ENCODE measurements at regions not wholly inside any gene's neighbourhood (a gene's known extent, or its start where the extent isn't known, plus 50 kb on each side); places are given as distances from the start of the nearest gene placed in this dataset.

- Histone ChIP-seq H3K79me2 (ENCODE audit: insufficient read depth, low read length) (no peaks in the 10 kb centered on the region), H3K4me1 (ENCODE audit: control insufficient read depth in 1 of 2, insufficient read depth in 2 of 2, low read length in 2 of 2) (no peaks in the 10 kb centered on the region), H3K36me3 (ENCODE audit: control insufficient read depth in 1 of 2, insufficient read depth in 2 of 2, low read length in 2 of 2) (no peaks in the 10 kb centered on the region), H3K27ac (ENCODE audit: low read depth, low read length) (no peak overlapping the region), H3K9ac (ENCODE audit: low read length) (no peak overlapping the region), H3K4me2 (ENCODE audit: low read length) (no peak overlapping the region), H3K9me3 (ENCODE audit: control insufficient read depth in 1 of 2, insufficient read depth in 1 of 2, low read depth in 1 of 2, low read length in 2 of 2) (no peaks in the 10 kb centered on the region; a peak in 1 of 4 replicates), H2AFZ (ENCODE audit: low read depth, low read length, poor library complexity, severe bottlenecking) (no peak overlapping the region), H3K27me3 (ENCODE audit: insufficient read depth, low read length) (no peaks in the 10 kb centered on the region; the same call in 1 of the 2 replicates), H3K4me3 (replicated peaks in 1 of 2; ENCODE audit: low read depth in 1 of 2, low read length in 2 of 2) (no peak overlapping the region), H3K9me2 (ENCODE audit: insufficient read depth) (no peaks in the 10 kb centered on the region), H4K20me1 (ENCODE audit: insufficient read depth) (no peaks in the 10 kb centered on the region)
- ChIA-PET CTCF (interaction anchor here (1.5 kb wide), 1 partner anchor 19 kb away, joined by 3 read pairs; no protein-coding TSS in a partner anchor), RAD21 (ENCODE audit: low non-redundant PET in 1 of 2, low total read pairs in 2 of 2, uncharacterized antibody in 2 of 2, unreplicated experiment in 2 of 2) (no interaction called here), POLR2A (no interaction called here)
- DNase-seq (ENCODE audit: low read depth, low spot score) (no peak), ATAC-seq (no peak)
- no peak for TF ChIP-seq ATF3 (IDR thresholded peaks at IDR 0.05)
- TF ChIP-seq ZNF274 (IDR thresholded peaks at IDR 0.05; ENCODE audit: low read depth, low read length): no peak
- no peak for TF ChIP-seq SRF (IDR thresholded peaks at IDR 0.05; ENCODE audit: low read depth)
- TF ChIP-seq ELF1 (IDR thresholded peaks at IDR 0.05; ENCODE audit: borderline replicate concordance, low read depth): no peak
- TF ChIP-seq REST (IDR thresholded peaks at IDR 0.05; ENCODE audit: low read depth): no peak
- TF ChIP-seq POLR2AphosphoS5 (IDR thresholded peaks at IDR 0.05; ENCODE audit: low read depth, low read length): no peak
- no peak for TF ChIP-seq FOSL1 (IDR thresholded peaks at IDR 0.05; ENCODE audit: low read depth)
- TF ChIP-seq, protein P1, sequence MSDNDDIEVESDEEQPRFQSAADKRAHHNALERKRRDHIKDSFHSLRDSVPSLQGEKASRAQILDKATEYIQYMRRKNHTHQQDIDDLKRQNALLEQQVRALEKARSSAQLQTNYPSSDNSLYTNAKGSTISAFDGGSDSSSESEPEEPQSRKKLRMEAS (IDR thresholded peaks at IDR 0.05): no peak
- TF ChIP-seq ZFX (IDR thresholded peaks at IDR 0.05): no peak
- TF ChIP-seq JUND (IDR thresholded peaks at IDR 0.05): no peak
- TF ChIP-seq RAD21 (IDR thresholded peaks at IDR 0.05; ENCODE audit: low read depth): no peak
- TF ChIP-seq EZH2 (IDR thresholded peaks at IDR 0.05): no peak
- TF ChIP-seq YY1 (IDR thresholded peaks at IDR 0.05; ENCODE audit: extremely low read depth, insufficient replicate concordance, low read depth, low read length): no peak
- no peak for TF ChIP-seq SP1 (IDR thresholded peaks at IDR 0.05; ENCODE audit: low read depth)
- no peak for TF ChIP-seq CBX3 (IDR thresholded peaks at IDR 0.05; ENCODE audit: low read depth)
- no peak for TF ChIP-seq EGR1 (IDR thresholded peaks at IDR 0.05; ENCODE audit: low read depth)
- TF ChIP-seq, protein P2, sequence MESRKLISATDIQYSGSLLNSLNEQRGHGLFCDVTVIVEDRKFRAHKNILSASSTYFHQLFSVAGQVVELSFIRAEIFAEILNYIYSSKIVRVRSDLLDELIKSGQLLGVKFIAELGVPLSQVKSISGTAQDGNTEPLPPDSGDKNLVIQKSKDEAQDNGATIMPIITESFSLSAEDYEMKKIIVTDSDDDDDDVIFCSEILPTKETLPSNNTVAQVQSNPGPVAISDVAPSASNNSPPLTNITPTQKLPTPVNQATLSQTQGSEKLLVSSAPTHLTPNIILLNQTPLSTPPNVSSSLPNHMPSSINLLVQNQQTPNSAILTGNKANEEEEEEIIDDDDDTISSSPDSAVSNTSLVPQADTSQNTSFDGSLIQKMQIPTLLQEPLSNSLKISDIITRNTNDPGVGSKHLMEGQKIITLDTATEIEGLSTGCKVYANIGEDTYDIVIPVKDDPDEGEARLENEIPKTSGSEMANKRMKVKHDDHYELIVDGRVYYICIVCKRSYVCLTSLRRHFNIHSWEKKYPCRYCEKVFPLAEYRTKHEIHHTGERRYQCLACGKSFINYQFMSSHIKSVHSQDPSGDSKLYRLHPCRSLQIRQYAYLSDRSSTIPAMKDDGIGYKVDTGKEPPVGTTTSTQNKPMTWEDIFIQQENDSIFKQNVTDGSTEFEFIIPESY (IDR thresholded peaks at IDR 0.05; ENCODE audit: extremely low read depth, insufficient replicate concordance, low read length): no peak
- no peak for TF ChIP-seq CTCF (IDR thresholded peaks at IDR 0.05 in 2 of 3, conservative IDR thresholded peaks at IDR 0.05 in 1 of 3; ENCODE audit: borderline replicate concordance in 1 of 3, insufficient read depth in 1 of 3, low read depth in 2 of 3, low read length in 2 of 3)
- TF ChIP-seq EZH2phosphoT487 (IDR thresholded peaks at IDR 0.05; ENCODE audit: borderline replicate concordance): no peak
- TF ChIP-seq POLR2A (IDR thresholded peaks at IDR 0.05; ENCODE audit: borderline replicate concordance, extremely low read depth, insufficient read depth, insufficient read length): no peak
- no TSS peak for BruUV-seq (replicated peaks)
- intact Hi-C loops (cut with micrococcal nuclease): no loop called here
These were observed 190.7 kb upstream of the FBXL4 start for GRCh38 chr6:99138445-99138844.

Measured in HCT116 (cell line).